A549 (cell line): ENCODE measurements at regions not wholly inside any gene's neighbourhood (a gene's known extent, or its start where the extent isn't known, plus 50 kb on each side); places are given as distances from the start of the nearest gene placed in this dataset.

Experiments
- ATAC-seq, 2 experiments: fragments of 200-7000 bp in 1 of 2; fragments of >200 bp in 1 of 2; cut with Nextera tagmentation in 1 of 2; cut with Tn5 transposase in 1 of 2; 3 replicates each; pipeline versions ENCODE4 v1.8.0 to v1.9.1; 2018 to 2020; ENCODE audit warnings: mild to moderate bottlenecking in 1 of 2, moderate library complexity in 1 of 2
- CTCF ChIA-PET: fragments of 300-600 bp; sonication (Branson Sonifier 250); formaldehyde crosslinking; extraction: SDS; loops from one replicate; lab custom pipeline; 2021; ENCODE audit warnings: antibody characterized with exemption, inconsistent platforms; lab: Yijun Ruan, JAX
- POLR2A ChIA-PET: fragments of 350-600 bp; formaldehyde crosslinking; extraction: SDS; loops from one replicate; lab custom pipeline; 2021; ENCODE audit warnings: antibody characterized with exemption, inconsistent platforms; lab: Yijun Ruan, JAX
- DNase-seq, 2 experiments: peaks; one replicate each; pipeline versions ENCODE4 v3.0.0 to v3.0.0-alpha.2; 2011 to 2016; ENCODE audit warnings: low read depth in 1 of 2, low spot score in 1 of 2
- FAIRE-seq: peaks from 2 replicates; lab custom pipeline; 2011; peaks lifted over from hg19 to GRCh38; lab: Jason Lieb, UNC
- H3K27ac ChIP-seq, 2 experiments: fragments of >200 bp; sonication (Bioruptor Twin); formaldehyde crosslinking; 3 replicates each; pipeline ENCODE4 v1.5.1; 2016 to 2017
- H3K4me1 ChIP-seq: fragments of >200 bp; sonication (Bioruptor Twin); formaldehyde crosslinking; 3 replicates; pipeline ENCODE4 v1.6.1; 2016
- H3K4me2 ChIP-seq: fragments of >200 bp; sonication (Bioruptor Twin); formaldehyde crosslinking; 3 replicates; pipeline ENCODE4 v1.6.1; 2016
- H3K4me3 ChIP-seq: fragments of >200 bp; sonication (Bioruptor Twin); formaldehyde crosslinking; 3 replicates; pipeline ENCODE4 v1.5.1; 2016
- H3K9me3 ChIP-seq: fragments of >200 bp; sonication (Bioruptor Twin); formaldehyde crosslinking; 3 replicates; pipeline ENCODE4 v1.6.1; 2016
- CEBPB ChIP-seq, 2 experiments: fragments of >200 bp in 1 of 2; sonication (Bioruptor Twin) in 1 of 2; formaldehyde crosslinking in 1 of 2; IDR thresholded peaks; 2 replicates each; pipeline ENCODE4 v1.6.1; 2012 to 2016
- EHMT2 ChIP-seq: fragments of 200-600 bp; sonication (generic); IDR thresholded peaks from 2 replicates; pipeline ENCODE4 v1.6.1; 2016; ENCODE audit warnings: antibody characterized with exemption, low read depth, mild to moderate bottlenecking, moderate library complexity
- ESRRA ChIP-seq: fragments of 150-350 bp; IDR thresholded peaks from 2 replicates; pipeline ENCODE4 v1.6.1; 2014; ENCODE audit warnings: mild to moderate bottlenecking, low read length, borderline replicate concordance
- FOSL2 ChIP-seq, 2 experiments: fragments of 450-650 bp in 1 of 2; fragments of >200 bp in 1 of 2; sonication (Bioruptor Twin) in 1 of 2; formaldehyde crosslinking; IDR thresholded peaks; 2 replicates each; pipeline versions ENCODE4 v1.5.0 to v1.6.1; 2016 to 2020; ENCODE audit warnings: mild to moderate bottlenecking in 1 of 2, moderate library complexity in 1 of 2
- FOXS1 ChIP-seq: fragments of 250-450 bp; sonication (Bioruptor Pico); IDR thresholded peaks from 2 replicates; pipeline ENCODE4 v1.5.0; 2020; ENCODE audit warnings: mild to moderate bottlenecking, moderate library complexity
- HDAC2 ChIP-seq: fragments of 200-600 bp; sonication (generic); IDR thresholded peaks from 2 replicates; pipeline ENCODE4 v1.6.1; 2016
- HOXB13 ChIP-seq: fragments of 250-450 bp; sonication (Bioruptor Pico); IDR thresholded peaks from 2 replicates; pipeline ENCODE4 v1.5.0; 2020; ENCODE audit warnings: low read depth, mild to moderate bottlenecking, moderate library complexity
- JUNB ChIP-seq: fragments of >200 bp; sonication (Bioruptor Twin); formaldehyde crosslinking; IDR thresholded peaks from 2 replicates; pipeline ENCODE4 v1.6.1; 2016
- KDM1A ChIP-seq: fragments of 200-600 bp; sonication (generic); IDR thresholded peaks from 2 replicates; pipeline ENCODE4 v1.6.1; 2016; ENCODE audit warnings: low read depth, mild to moderate bottlenecking
- KDM5A ChIP-seq: fragments of 200-600 bp; sonication (generic); IDR thresholded peaks from 2 replicates; pipeline ENCODE4 v1.6.1; 2016; ENCODE audit warnings: antibody characterized with exemption, mild to moderate bottlenecking
- MYC ChIP-seq: IDR thresholded peaks from 2 replicates; pipeline ENCODE4 v1.6.1; 2012; ENCODE audit warnings: mild to moderate bottlenecking, inconsistent platforms, low read length, improper control_type of control experiment, borderline replicate concordance
- NR3C1 ChIP-seq: fragments of >200 bp; sonication (Bioruptor Twin); formaldehyde crosslinking; IDR thresholded peaks from 3 replicates; pipeline ENCODE4 v1.6.1; 2017
- PHF8 ChIP-seq: fragments of 200-600 bp; sonication (generic); IDR thresholded peaks from 2 replicates; pipeline ENCODE4 v1.6.1; 2016; ENCODE audit warnings: low read depth, mild to moderate bottlenecking, antibody characterized with exemption, moderate library complexity, borderline replicate concordance
- RAD21 ChIP-seq, 2 experiments: fragments of >200 bp in 1 of 2; sonication (Bioruptor Twin) in 1 of 2; formaldehyde crosslinking in 1 of 2; IDR thresholded peaks in 1 of 2; conservative IDR thresholded peaks in 1 of 2; 2 replicates in 1 of 2; 3 replicates in 1 of 2; pipeline ENCODE4 v1.6.1; 2012 to 2018; ENCODE audit warnings: inconsistent platforms in 1 of 2
- RFX5 ChIP-seq: fragments of 450-650 bp; IDR thresholded peaks from 2 replicates; pipeline ENCODE4 v1.7.1; 2014; ENCODE audit warnings: antibody characterized with exemption, mild to moderate bottlenecking, moderate library complexity
- TP53 ChIP-seq: fragments of 250-450 bp; sonication (Bioruptor Pico); IDR thresholded peaks from 2 replicates; pipeline ENCODE4 v1.5.0; 2021; ENCODE audit warnings: mild to moderate bottlenecking, moderate library complexity
- ZNF302 ChIP-seq: fragments of 250-450 bp; sonication (Bioruptor Pico); IDR thresholded peaks from 2 replicates; pipeline ENCODE4 v1.9.0; 2021; ENCODE audit warnings: inconsistent platforms, mild to moderate bottlenecking, moderate library complexity
- WGBS: methylation state at CpG from one replicate; pipeline ENCODE4 v1.1.6; 2017; ENCODE audit errors: missing lambda C conversion rate; 5-methylcytosine and 5-hydroxymethylcytosine counted together
- TF ChIP-seq, protein P1 (sequence below): fragments of 250-450 bp; sonication (Bioruptor Pico); IDR thresholded peaks from 2 replicates; pipeline ENCODE4 v1.5.0; 2020; ENCODE audit warnings: low read depth, mild to moderate bottlenecking, moderate library complexity
- TF ChIP-seq, protein P2 (sequence below): fragments of 150-350 bp; IDR thresholded peaks from 2 replicates; pipeline ENCODE4 v1.6.1; 2014; ENCODE audit warnings: low read depth, mild to moderate bottlenecking, low read length
- TF ChIP-seq, protein P3 (sequence below): fragments of >200 bp; sonication (Bioruptor Twin); formaldehyde crosslinking; IDR thresholded peaks from 3 replicates; pipeline ENCODE4 v1.6.1; 2016
- TF ChIP-seq, protein P4 (sequence below): fragments of 450-650 bp; IDR thresholded peaks from 2 replicates; pipeline ENCODE4 v1.6.1; 2014; ENCODE audit warnings: antibody characterized with exemption
- TF ChIP-seq, protein P5 (sequence below): fragments of >200 bp; sonication (Bioruptor Twin); formaldehyde crosslinking; IDR thresholded peaks from 3 replicates; pipeline ENCODE4 v1.5.1; 2016

DNA sequence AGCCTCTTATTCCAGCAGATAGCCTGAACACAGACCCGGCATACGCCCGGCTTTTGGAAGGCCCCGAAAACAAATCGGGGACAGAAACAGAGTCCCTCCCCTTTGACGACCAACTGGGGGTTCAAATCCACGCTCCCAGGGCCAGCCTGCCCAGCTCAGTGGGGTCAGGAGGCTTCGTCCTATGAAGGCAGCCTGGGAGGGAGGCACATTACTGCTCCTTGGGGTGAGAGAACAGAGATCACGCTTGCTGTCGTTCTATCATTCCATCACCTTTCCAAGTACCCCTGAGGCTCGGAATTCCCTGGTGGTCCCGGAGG lies 208.8 kb upstream of the SALL3 start:
- CTCF ChIA-PET = no interaction called here
- no peaks in the 10 kb centered on the region for H3K4me1 ChIP-seq
- no peaks in the 10 kb centered on the region for H3K9me3 ChIP-seq
- DNase-seq = no peak
- WGBS = 46% methylated on average over 11 of the region's 12 CpGs
- ATAC-seq = no peak
- no peak overlapping the region for H3K27ac ChIP-seq
- TF ChIP-seq PHF8 = no peak
- TF ChIP-seq ESRRA = no peak
- no peak for TF ChIP-seq JUNB
- TF ChIP-seq, protein P1, sequence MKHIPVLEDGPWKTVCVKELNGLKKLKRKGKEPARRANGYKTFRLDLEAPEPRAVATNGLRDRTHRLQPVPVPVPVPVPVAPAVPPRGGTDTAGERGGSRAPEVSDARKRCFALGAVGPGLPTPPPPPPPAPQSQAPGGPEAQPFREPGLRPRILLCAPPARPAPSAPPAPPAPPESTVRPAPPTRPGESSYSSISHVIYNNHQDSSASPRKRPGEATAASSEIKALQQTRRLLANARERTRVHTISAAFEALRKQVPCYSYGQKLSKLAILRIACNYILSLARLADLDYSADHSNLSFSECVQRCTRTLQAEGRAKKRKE (CRISPR knock-in tag) = no peak
- TF ChIP-seq, protein P2, sequence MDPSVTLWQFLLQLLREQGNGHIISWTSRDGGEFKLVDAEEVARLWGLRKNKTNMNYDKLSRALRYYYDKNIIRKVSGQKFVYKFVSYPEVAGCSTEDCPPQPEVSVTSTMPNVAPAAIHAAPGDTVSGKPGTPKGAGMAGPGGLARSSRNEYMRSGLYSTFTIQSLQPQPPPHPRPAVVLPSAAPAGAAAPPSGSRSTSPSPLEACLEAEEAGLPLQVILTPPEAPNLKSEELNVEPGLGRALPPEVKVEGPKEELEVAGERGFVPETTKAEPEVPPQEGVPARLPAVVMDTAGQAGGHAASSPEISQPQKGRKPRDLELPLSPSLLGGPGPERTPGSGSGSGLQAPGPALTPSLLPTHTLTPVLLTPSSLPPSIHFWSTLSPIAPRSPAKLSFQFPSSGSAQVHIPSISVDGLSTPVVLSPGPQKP = no peak
- no peak for TF ChIP-seq FOXS1 (CRISPR knock-in tag)
- no peak for TF ChIP-seq NR3C1
- TF ChIP-seq HDAC2 = no peak
- TF ChIP-seq HOXB13 (CRISPR knock-in tag) = no peak
- no peak for TF ChIP-seq RAD21 (conservative IDR thresholded peaks at IDR 0.05 in 1 of 2, IDR thresholded peaks at IDR 0.05 in 1 of 2)
- no peak for TF ChIP-seq TP53 (CRISPR knock-in tag)
- TF ChIP-seq EHMT2 = no peak
- no peak for TF ChIP-seq CEBPB (IDR thresholded peaks at IDR 0.05)
- no peak for TF ChIP-seq MYC
- no peak for TF ChIP-seq FOSL2 (IDR thresholded peaks at IDR 0.05)
- TF ChIP-seq FOSL2 (CRISPR knock-in tag; IDR thresholded peaks at IDR 0.05) = no peak
- no peak for TF ChIP-seq RFX5
- FAIRE-seq = no peak
- POLR2A ChIA-PET = no interaction called here
- no peak overlapping the region for H3K4me3 ChIP-seq
- H3K4me2 ChIP-seq = no peak overlapping the region

DNA sequence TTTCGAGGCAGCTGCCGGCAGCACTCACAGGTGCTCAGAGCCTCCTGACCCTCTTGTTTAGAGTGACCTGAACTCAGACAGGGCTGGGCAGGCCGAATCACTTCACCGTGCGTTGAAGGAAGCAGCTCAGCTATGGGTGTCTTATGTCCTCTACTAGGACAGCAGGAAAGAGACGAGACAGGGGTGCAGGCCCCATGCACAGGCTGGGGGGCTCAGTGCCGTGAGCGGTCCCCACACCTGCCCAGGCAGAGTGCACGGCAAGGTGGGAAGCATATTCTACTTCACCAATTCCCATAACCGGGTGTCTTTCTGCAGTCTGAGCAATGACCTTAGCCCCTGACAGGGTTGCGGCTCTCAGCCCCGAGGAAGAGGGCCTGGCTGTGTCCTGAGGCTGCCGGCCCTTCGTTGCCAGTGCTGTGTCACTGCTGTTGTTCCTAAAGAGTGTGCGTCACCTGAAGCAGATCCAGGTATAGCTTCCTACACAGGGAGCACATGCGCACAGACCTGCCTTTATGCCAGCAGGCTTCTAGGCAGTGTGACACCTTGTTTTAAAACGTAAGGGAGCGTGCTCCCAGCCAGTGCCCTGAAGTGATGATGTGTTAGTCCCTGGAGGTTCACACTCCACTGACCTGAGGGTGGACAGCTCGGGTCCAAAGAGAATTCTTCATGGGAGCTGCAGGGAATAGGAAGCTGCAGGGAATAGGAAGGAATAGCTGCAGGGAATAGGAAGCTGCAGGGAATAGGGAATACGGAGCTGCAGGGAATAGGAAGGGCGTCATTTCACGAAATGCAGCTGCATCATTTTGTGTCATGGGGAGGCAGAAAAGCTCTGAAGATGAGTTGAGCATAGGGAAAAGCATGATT lies 207.9 kb upstream of the SALL3 start:
- H3K4me1 ChIP-seq = no peaks in the 10 kb centered on the region
- DNase-seq (no peak), FAIRE-seq (no peak), ATAC-seq (no peak)
- CTCF ChIA-PET = no interaction called here
- POLR2A ChIA-PET = no interaction called here
- no peak for TF ChIP-seq ZNF302
- TF ChIP-seq, protein P3, sequence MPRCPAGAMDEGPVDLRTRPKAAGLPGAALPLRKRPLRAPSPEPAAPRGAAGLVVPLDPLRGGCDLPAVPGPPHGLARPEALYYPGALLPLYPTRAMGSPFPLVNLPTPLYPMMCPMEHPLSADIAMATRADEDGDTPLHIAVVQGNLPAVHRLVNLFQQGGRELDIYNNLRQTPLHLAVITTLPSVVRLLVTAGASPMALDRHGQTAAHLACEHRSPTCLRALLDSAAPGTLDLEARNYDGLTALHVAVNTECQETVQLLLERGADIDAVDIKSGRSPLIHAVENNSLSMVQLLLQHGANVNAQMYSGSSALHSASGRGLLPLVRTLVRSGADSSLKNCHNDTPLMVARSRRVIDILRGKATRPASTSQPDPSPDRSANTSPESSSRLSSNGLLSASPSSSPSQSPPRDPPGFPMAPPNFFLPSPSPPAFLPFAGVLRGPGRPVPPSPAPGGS = no peak
- TF ChIP-seq, protein P4, sequence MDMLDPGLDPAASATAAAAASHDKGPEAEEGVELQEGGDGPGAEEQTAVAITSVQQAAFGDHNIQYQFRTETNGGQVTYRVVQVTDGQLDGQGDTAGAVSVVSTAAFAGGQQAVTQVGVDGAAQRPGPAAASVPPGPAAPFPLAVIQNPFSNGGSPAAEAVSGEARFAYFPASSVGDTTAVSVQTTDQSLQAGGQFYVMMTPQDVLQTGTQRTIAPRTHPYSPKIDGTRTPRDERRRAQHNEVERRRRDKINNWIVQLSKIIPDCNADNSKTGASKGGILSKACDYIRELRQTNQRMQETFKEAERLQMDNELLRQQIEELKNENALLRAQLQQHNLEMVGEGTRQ = no peak
- TF ChIP-seq, protein P5, sequence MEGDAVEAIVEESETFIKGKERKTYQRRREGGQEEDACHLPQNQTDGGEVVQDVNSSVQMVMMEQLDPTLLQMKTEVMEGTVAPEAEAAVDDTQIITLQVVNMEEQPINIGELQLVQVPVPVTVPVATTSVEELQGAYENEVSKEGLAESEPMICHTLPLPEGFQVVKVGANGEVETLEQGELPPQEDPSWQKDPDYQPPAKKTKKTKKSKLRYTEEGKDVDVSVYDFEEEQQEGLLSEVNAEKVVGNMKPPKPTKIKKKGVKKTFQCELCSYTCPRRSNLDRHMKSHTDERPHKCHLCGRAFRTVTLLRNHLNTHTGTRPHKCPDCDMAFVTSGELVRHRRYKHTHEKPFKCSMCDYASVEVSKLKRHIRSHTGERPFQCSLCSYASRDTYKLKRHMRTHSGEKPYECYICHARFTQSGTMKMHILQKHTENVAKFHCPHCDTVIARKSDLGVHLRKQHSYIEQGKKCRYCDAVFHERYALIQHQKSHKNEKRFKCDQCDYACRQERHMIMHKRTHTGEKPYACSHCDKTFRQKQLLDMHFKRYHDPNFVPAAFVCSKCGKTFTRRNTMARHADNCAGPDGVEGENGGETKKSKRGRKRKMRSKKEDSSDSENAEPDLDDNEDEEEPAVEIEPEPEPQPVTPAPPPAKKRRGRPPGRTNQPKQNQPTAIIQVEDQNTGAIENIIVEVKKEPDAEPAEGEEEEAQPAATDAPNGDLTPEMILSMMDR = no peak
- no peak for TF ChIP-seq KDM1A
- TF ChIP-seq KDM5A = no peak
- H3K4me2 ChIP-seq = no peak overlapping the region
- 52% methylated on average over 21 of the region's 22 CpGs for WGBS
- H3K4me3 ChIP-seq = no peak overlapping the region
- H3K27ac ChIP-seq = no peak overlapping the region
- no peaks in the 10 kb centered on the region for H3K9me3 ChIP-seq
